ENCODE measurements at regions not wholly inside any gene's neighbourhood (a gene's known extent, or its start where the extent isn't known, plus 50 kb on each side); places are given as distances from the start of the nearest gene placed in this dataset.

- TF ChIP-seq, protein P1, sequence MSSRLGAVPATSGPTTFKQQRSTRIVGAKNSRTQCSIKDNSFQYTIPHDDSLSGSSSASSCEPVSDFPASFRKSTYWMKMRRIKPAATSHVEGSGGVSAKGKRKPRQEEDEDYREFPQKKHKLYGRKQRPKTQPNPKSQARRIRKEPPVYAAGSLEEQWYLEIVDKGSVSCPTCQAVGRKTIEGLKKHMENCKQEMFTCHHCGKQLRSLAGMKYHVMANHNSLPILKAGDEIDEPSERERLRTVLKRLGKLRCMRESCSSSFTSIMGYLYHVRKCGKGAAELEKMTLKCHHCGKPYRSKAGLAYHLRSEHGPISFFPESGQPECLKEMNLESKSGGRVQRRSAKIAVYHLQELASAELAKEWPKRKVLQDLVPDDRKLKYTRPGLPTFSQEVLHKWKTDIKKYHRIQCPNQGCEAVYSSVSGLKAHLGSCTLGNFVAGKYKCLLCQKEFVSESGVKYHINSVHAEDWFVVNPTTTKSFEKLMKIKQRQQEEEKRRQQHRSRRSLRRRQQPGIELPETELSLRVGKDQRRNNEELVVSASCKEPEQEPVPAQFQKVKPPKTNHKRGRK (CRISPR knock-in tag; IDR thresholded peaks at IDR 0.05; ENCODE audit: borderline replicate concordance) = no peak
- TF ChIP-seq ZNF532 (CRISPR knock-in tag; IDR thresholded peaks at IDR 0.05; ENCODE audit: borderline replicate concordance) = no peak
Measured at GRCh38 chr7:81527651-81528050, 242.2 kb downstream of the HGF start (continued).

- ATAC-seq = no peak
- no peak for DNase-seq (ENCODE audit: low spot score)
- Mint-ChIP-seq H3K27ac (no peak overlapping the region), H3K27me3 (ENCODE audit: low read depth) (no peaks in the 10 kb centered on the region), H3K36me3 (no peaks in the 10 kb centered on the region), H3K9me3 (0 out of 2 replicates have a peak, but pooled peaks cover 3% of the 10 kb centered on the region), H3K4me3 (no peak overlapping the region), H3K4me1 (no peaks in the 10 kb centered on the region)
- ChIA-PET CTCF (no interaction called here), POLR2A (no interaction called here)
- TF ChIP-seq, protein P2, sequence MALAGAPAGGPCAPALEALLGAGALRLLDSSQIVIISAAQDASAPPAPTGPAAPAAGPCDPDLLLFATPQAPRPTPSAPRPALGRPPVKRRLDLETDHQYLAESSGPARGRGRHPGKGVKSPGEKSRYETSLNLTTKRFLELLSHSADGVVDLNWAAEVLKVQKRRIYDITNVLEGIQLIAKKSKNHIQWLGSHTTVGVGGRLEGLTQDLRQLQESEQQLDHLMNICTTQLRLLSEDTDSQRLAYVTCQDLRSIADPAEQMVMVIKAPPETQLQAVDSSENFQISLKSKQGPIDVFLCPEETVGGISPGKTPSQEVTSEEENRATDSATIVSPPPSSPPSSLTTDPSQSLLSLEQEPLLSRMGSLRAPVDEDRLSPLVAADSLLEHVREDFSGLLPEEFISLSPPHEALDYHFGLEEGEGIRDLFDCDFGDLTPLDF (CRISPR knock-in tag; IDR thresholded peaks at IDR 0.05) = no peak
- no peak for TF ChIP-seq ATF3 (CRISPR knock-in tag; conservative IDR thresholded peaks at IDR 0.05)
- TF ChIP-seq FOXP4 (CRISPR knock-in tag; IDR thresholded peaks at IDR 0.05) = no peak
- TF ChIP-seq, protein P3, sequence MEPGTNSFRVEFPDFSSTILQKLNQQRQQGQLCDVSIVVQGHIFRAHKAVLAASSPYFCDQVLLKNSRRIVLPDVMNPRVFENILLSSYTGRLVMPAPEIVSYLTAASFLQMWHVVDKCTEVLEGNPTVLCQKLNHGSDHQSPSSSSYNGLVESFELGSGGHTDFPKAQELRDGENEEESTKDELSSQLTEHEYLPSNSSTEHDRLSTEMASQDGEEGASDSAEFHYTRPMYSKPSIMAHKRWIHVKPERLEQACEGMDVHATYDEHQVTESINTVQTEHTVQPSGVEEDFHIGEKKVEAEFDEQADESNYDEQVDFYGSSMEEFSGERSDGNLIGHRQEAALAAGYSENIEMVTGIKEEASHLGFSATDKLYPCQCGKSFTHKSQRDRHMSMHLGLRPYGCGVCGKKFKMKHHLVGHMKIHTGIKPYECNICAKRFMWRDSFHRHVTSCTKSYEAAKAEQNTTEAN (CRISPR knock-in tag; IDR thresholded peaks at IDR 0.05) = no peak
- no peak for TF ChIP-seq MAX (CRISPR knock-in tag; IDR thresholded peaks at IDR 0.05)
Measured at GRCh38 chr7:81526971-81527370, 242.9 kb downstream of the HGF start.

DNA sequence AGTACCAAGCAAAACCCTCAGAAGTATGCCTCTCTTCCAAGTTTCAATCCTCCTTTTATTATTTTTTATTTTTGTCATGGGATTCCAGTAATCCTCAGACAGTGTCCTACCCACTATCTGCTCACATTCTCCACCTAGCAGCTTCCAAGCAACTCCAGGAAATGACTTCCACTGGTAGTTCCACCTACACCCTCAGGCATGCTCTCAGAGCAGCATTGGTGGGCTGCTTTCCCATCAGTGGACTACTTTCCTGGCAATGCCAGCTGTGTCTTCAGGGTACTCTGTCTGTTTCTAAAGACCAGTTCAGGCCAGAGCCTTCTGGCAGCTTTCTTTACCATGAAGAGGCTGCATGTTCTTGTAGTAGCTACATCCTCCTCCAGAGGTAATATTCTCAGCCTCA is 244.0 kb downstream of the HGF start:
- H3K4me1 Mint-ChIP-seq = no peaks in the 10 kb centered on the region
- ATAC-seq = peak; percentile 50
- H3K27me3 Mint-ChIP-seq (ENCODE audit: low read depth) = no peaks in the 10 kb centered on the region
- H3K36me3 Mint-ChIP-seq = no peaks in the 10 kb centered on the region
- no peak overlapping the region for H3K4me3 Mint-ChIP-seq
- H3K9me3 Mint-ChIP-seq = 0 out of 2 replicates have a peak, but pooled peaks cover 3% of the 10 kb centered on the region
- CTCF ChIA-PET = no interaction called here
- no peak overlapping the region for H3K27ac Mint-ChIP-seq
- DNase-seq (ENCODE audit: low spot score) = no peak
- POLR2A ChIA-PET = no interaction called here
- no peak for TF ChIP-seq NR2C2 (CRISPR knock-in tag; IDR thresholded peaks at IDR 0.05)
- TF ChIP-seq, protein P4, sequence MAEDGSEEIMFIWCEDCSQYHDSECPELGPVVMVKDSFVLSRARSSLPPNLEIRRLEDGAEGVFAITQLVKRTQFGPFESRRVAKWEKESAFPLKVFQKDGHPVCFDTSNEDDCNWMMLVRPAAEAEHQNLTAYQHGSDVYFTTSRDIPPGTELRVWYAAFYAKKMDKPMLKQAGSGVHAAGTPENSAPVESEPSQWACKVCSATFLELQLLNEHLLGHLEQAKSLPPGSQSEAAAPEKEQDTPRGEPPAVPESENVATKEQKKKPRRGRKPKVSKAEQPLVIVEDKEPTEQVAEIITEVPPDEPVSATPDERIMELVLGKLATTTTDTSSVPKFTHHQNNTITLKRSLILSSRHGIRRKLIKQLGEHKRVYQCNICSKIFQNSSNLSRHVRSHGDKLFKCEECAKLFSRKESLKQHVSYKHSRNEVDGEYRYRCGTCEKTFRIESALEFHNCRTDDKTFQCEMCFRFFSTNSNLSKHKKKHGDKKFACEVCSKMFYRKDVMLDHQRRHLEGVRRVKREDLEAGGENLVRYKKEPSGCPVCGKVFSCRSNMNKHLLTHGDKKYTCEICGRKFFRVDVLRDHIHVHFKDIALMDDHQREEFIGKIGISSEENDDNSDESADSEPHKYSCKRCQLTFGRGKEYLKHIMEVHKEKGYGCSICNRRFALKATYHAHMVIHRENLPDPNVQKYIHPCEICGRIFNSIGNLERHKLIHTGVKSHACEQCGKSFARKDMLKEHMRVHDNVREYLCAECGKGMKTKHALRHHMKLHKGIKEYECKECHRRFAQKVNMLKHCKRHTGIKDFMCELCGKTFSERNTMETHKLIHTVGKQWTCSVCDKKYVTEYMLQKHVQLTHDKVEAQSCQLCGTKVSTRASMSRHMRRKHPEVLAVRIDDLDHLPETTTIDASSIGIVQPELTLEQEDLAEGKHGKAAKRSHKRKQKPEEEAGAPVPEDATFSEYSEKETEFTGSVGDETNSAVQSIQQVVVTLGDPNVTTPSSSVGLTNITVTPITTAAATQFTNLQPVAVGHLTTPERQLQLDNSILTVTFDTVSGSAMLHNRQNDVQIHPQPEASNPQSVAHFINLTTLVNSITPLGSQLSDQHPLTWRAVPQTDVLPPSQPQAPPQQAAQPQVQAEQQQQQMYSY (CRISPR knock-in tag; IDR thresholded peaks at IDR 0.05) = no peak
- no peak for TF ChIP-seq USF2 (CRISPR knock-in tag; IDR thresholded peaks at IDR 0.05)
- TF ChIP-seq NR1H2 (CRISPR knock-in tag; IDR thresholded peaks at IDR 0.05) = no peak
- TF ChIP-seq, protein P5, sequence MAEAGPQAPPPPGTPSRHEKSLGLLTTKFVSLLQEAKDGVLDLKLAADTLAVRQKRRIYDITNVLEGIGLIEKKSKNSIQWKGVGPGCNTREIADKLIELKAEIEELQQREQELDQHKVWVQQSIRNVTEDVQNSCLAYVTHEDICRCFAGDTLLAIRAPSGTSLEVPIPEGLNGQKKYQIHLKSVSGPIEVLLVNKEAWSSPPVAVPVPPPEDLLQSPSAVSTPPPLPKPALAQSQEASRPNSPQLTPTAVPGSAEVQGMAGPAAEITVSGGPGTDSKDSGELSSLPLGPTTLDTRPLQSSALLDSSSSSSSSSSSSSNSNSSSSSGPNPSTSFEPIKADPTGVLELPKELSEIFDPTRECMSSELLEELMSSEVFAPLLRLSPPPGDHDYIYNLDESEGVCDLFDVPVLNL (CRISPR knock-in tag; IDR thresholded peaks at IDR 0.05; ENCODE audit: borderline replicate concordance, low read depth) = no peak
- TF ChIP-seq, protein P3 (CRISPR knock-in tag; IDR thresholded peaks at IDR 0.05) = no peak
- no peak for TF ChIP-seq SP1 (CRISPR knock-in tag; conservative IDR thresholded peaks at IDR 0.05)
